DOHH2 (cell line): ENCODE measurements at regions not wholly inside any gene's neighbourhood (a gene's known extent, or its start where the extent isn't known, plus 50 kb on each side); places are given as distances from the start of the nearest gene placed in this dataset.

Experiments
- H3F3A ChIP-seq: fragments of 200-600 bp; sonication (generic), shearing (Covaris generic); 2 replicates; pipeline ENCODE4 v1.6.0; 2016; ENCODE audit warnings: antibody characterized with exemption, mild to moderate bottlenecking; ENCODE audit not compliant: control insufficient read depth, insufficient read depth
- H3K27ac ChIP-seq: fragments of 200-600 bp; sonication (generic); 2 replicates; pipeline ENCODE4 v1.5.1; 2014; ENCODE audit warnings: low read depth, mild to moderate bottlenecking, low read length, moderate library complexity
- H3K27me3 ChIP-seq: fragments of 200-600 bp; sonication (generic); 2 replicates; pipeline ENCODE4 v1.6.1; 2014; ENCODE audit warnings: mild to moderate bottlenecking, low read length, mixed read lengths; ENCODE audit not compliant: control insufficient read depth
- H3K36me3 ChIP-seq: fragments of 200-600 bp; sonication (generic); 2 replicates; pipeline ENCODE4 v1.6.1; 2014; ENCODE audit warnings: mild to moderate bottlenecking, low read length, moderate library complexity, mixed read lengths; ENCODE audit not compliant: control insufficient read depth
- H3K4me1 ChIP-seq: fragments of 200-600 bp; sonication (generic); 2 replicates; pipeline ENCODE4 v1.6.1; 2014; ENCODE audit warnings: mild to moderate bottlenecking, low read length, mixed read lengths; ENCODE audit not compliant: control insufficient read depth
- H3K4me2 ChIP-seq: fragments of 200-600 bp; sonication (generic); 2 replicates; pipeline ENCODE4 v1.6.0; 2014; ENCODE audit warnings: mild to moderate bottlenecking, low read length, moderate library complexity
- H3K4me3 ChIP-seq: fragments of 200-600 bp; sonication (generic); 2 replicates; pipeline ENCODE4 v1.5.1; 2014; ENCODE audit warnings: mild to moderate bottlenecking, low read length, mixed read lengths
- H3K79me2 ChIP-seq: fragments of 200-600 bp; sonication (generic); 2 replicates; pipeline ENCODE4 v1.6.1; 2014; ENCODE audit warnings: mild to moderate bottlenecking, low read length, mixed read lengths; ENCODE audit not compliant: control insufficient read depth
- H3K9me2 ChIP-seq: fragments of 200-600 bp; sonication (generic); replicated peaks from 2 replicates; pipeline ENCODE4 v1.6.1; 2014; ENCODE audit warnings: mild to moderate bottlenecking, low read length, mixed read lengths; ENCODE audit not compliant: control insufficient read depth
- H3K9me3 ChIP-seq: fragments of 200-600 bp; sonication (generic); 2 replicates; pipeline ENCODE4 v1.6.1; 2014; ENCODE audit warnings: antibody characterized with exemption, low read length, mixed read lengths; ENCODE audit not compliant: control insufficient read depth, insufficient read depth
- H4K20me1 ChIP-seq: fragments of 200-600 bp; sonication (generic); 2 replicates; pipeline ENCODE4 v1.6.0; 2014; ENCODE audit warnings: low read depth, mild to moderate bottlenecking, antibody characterized with exemption, low read length, moderate library complexity; ENCODE audit not compliant: control insufficient read depth, insufficient read depth
- CTCF ChIP-seq: fragments of 200-600 bp; sonication (generic); IDR thresholded peaks from one replicate; pipeline ENCODE4 v1.5.1; 2014; ENCODE audit warnings: antibody characterized with exemption, mild to moderate bottlenecking, low read depth, low read length; ENCODE audit not compliant: poor library complexity, severe bottlenecking
- EZH2phosphoT487 ChIP-seq: fragments of 200-600 bp; sonication (generic); IDR thresholded peaks from 2 replicates; pipeline ENCODE4 v1.6.1; 2017; ENCODE audit warnings: borderline replicate concordance, mild to moderate bottlenecking, antibody characterized with exemption, low read length, moderate library complexity, mixed read lengths

GRCh38 chr18:45207328-45207727 is 407.9 kb upstream of the SLC14A2 start:
- no peaks in the 10 kb centered on the region for H3F3A ChIP-seq
- H3K36me3 ChIP-seq: no peaks in the 10 kb centered on the region
- no peaks in the 10 kb centered on the region for H3K27me3 ChIP-seq
- no peaks in the 10 kb centered on the region for H3K9me3 ChIP-seq
- H3K9me2 ChIP-seq: no peaks in the 10 kb centered on the region
- H3K4me1 ChIP-seq: no peaks in the 10 kb centered on the region
- no peak overlapping the region for H3K4me2 ChIP-seq
- no peak overlapping the region for H3K4me3 ChIP-seq
- H3K27ac ChIP-seq: no peak overlapping the region
- TF ChIP-seq EZH2phosphoT487 (no peak), CTCF (no peak)
- no peaks in the 10 kb centered on the region for H3K79me2 ChIP-seq
- H4K20me1 ChIP-seq: no peaks in the 10 kb centered on the region

GRCh38 chr18:45208164-45208563 is 407.1 kb upstream of the SLC14A2 start:
- Histone ChIP-seq H3K4me2 (no peak overlapping the region), H3K4me3 (no peak overlapping the region), H4K20me1 (no peaks in the 10 kb centered on the region), H3F3A (no peaks in the 10 kb centered on the region), H3K4me1 (no peaks in the 10 kb centered on the region), H3K27ac (no peak overlapping the region), H3K9me3 (no peaks in the 10 kb centered on the region), H3K79me2 (no peaks in the 10 kb centered on the region), H3K27me3 (no peaks in the 10 kb centered on the region), H3K9me2 (no peaks in the 10 kb centered on the region), H3K36me3 (no peaks in the 10 kb centered on the region)
- TF ChIP-seq EZH2phosphoT487: no peak
- TF ChIP-seq CTCF: no peak

- no peak for TF ChIP-seq EZH2phosphoT487
- TF ChIP-seq CTCF: peak; percentile 100
- H3K4me3 ChIP-seq: no peak overlapping the region
- H3F3A ChIP-seq: no peaks in the 10 kb centered on the region
- no peaks in the 10 kb centered on the region for H3K79me2 ChIP-seq
- H3K27me3 ChIP-seq: no peaks in the 10 kb centered on the region
- H3K4me2 ChIP-seq: no peak overlapping the region
- no peaks in the 10 kb centered on the region for H3K9me3 ChIP-seq
- no peaks in the 10 kb centered on the region for H4K20me1 ChIP-seq
- no peak overlapping the region for H3K27ac ChIP-seq
- H3K4me1 ChIP-seq: no peaks in the 10 kb centered on the region
- no peaks in the 10 kb centered on the region for H3K36me3 ChIP-seq
- no peaks in the 10 kb centered on the region for H3K9me2 ChIP-seq
These were observed 402.9 kb upstream of the SLC14A2 start for GRCh38 chr18:45212181-45213039.
